Activated effector memory CD4-positive, alpha-beta T cell treated with Interleukin-2 at 50 U/mL for 16 hours (primary cell): ENCODE measurements at regions not wholly inside any gene's neighbourhood (a gene's known extent, or its start where the extent isn't known, plus 50 kb on each side); places are given as distances from the start of the nearest gene placed in this dataset.
A peak's percentile ranks its signal among the peaks of the same experiment; 100 is the strongest.

Source experiments
- DNase-seq: peaks from one replicate; pipeline ENCODE4 v3.0.0-alpha.2; 2020

- no peak for DNase-seq
These were observed 85.6 kb downstream of the CD8B2 start for GRCh38 chr2:106572541-106573450.

GRCh38 chr2:106573773-106574172, 86.6 kb downstream of the CD8B2 start:
- DNase-seq: no peak

- no peak for DNase-seq
These were observed 88.8 kb downstream of the CD8B2 start for GRCh38 chr2:106575955-106576354.

GRCh38 chr2:106577255-106577651, 90.1 kb downstream of the CD8B2 start:
- no peak for DNase-seq

GRCh38 chr2:106579750-106580197, 92.6 kb downstream of the CD8B2 start:
- DNase-seq: no peak

GRCh38 chr2:106580241-106580640, 93.1 kb downstream of the CD8B2 start:
- no peak for DNase-seq

- DNase-seq: no peak
These were observed 94.2 kb downstream of the CD8B2 start for GRCh38 chr2:106581328-106581727.

- no peak for DNase-seq
These were observed 94.6 kb downstream of the CD8B2 start for GRCh38 chr2:106581755-106582147.

GRCh38 chr2:106582148-106583143, 95.3 kb downstream of the CD8B2 start:
- peak; percentile 45 for DNase-seq

- no peak for DNase-seq
These were observed 97.3 kb downstream of the CD8B2 start for GRCh38 chr2:106584304-106584954.

GRCh38 chr2:106596844-106597243, 109.7 kb downstream of the CD8B2 start:
- DNase-seq: no peak

GRCh38 chr2:106599540-106599939, 112.4 kb downstream of the CD8B2 start:
- no peak for DNase-seq

GRCh38 chr2:106602042-106602441, 114.9 kb downstream of the CD8B2 start:
- no peak for DNase-seq

- no peak for DNase-seq
These were observed 119.5 kb downstream of the CD8B2 start for GRCh38 chr2:106606652-106607051.

- DNase-seq: no peak
These were observed 120.2 kb downstream of the CD8B2 start for GRCh38 chr2:106607371-106607770.

GRCh38 chr2:106609780-106610179, 122.6 kb downstream of the CD8B2 start:
- no peak for DNase-seq

GRCh38 chr2:106614511-106615291, 127.5 kb downstream of the CD8B2 start:
- no peak for DNase-seq

GRCh38 chr2:106618614-106619013, 131.4 kb downstream of the CD8B2 start:
- DNase-seq: no peak

GRCh38 chr2:106623456-106623855, 136.3 kb downstream of the CD8B2 start:
- DNase-seq: no peak

- no peak for DNase-seq
These were observed 137.7 kb downstream of the CD8B2 start for GRCh38 chr2:106624787-106625380.

GRCh38 chr2:106628377-106628776, 141.2 kb downstream of the CD8B2 start:
- DNase-seq: no peak

GRCh38 chr2:106629981-106630380, 142.8 kb downstream of the CD8B2 start:
- DNase-seq: no peak
